A549 (cell line): ENCODE measurements at regions not wholly inside any gene's neighbourhood (a gene's known extent, or its start where the extent isn't known, plus 50 kb on each side); places are given as distances from the start of the nearest gene placed in this dataset.

Experiments used
- ATAC-seq, 2 experiments: fragments of 200-7000 bp in 1 of 2; fragments of >200 bp in 1 of 2; cut with Nextera tagmentation in 1 of 2; cut with Tn5 transposase in 1 of 2; 3 replicates each; pipeline versions ENCODE4 v1.8.0 to v1.9.1; 2018 to 2020; ENCODE audit warnings: mild to moderate bottlenecking in 1 of 2, moderate library complexity in 1 of 2
- CTCF ChIA-PET: fragments of 300-600 bp; sonication (Branson Sonifier 250); formaldehyde crosslinking; extraction: SDS; loops from one replicate; lab custom pipeline; 2021; ENCODE audit warnings: antibody characterized with exemption, inconsistent platforms; lab: Yijun Ruan, JAX
- POLR2A ChIA-PET: fragments of 350-600 bp; formaldehyde crosslinking; extraction: SDS; loops from one replicate; lab custom pipeline; 2021; ENCODE audit warnings: antibody characterized with exemption, inconsistent platforms; lab: Yijun Ruan, JAX
- DNase-seq, 2 experiments: peaks; one replicate each; pipeline versions ENCODE4 v3.0.0 to v3.0.0-alpha.2; 2011 to 2016; ENCODE audit warnings: low read depth in 1 of 2, low spot score in 1 of 2
- FAIRE-seq: peaks from 2 replicates; lab custom pipeline; 2011; peaks lifted over from hg19 to GRCh38; lab: Jason Lieb, UNC
- H3K27ac ChIP-seq, 2 experiments: fragments of >200 bp; sonication (Bioruptor Twin); formaldehyde crosslinking; 3 replicates each; pipeline ENCODE4 v1.5.1; 2016 to 2017
- H3K4me1 ChIP-seq: fragments of >200 bp; sonication (Bioruptor Twin); formaldehyde crosslinking; 3 replicates; pipeline ENCODE4 v1.6.1; 2016
- H3K4me2 ChIP-seq: fragments of >200 bp; sonication (Bioruptor Twin); formaldehyde crosslinking; 3 replicates; pipeline ENCODE4 v1.6.1; 2016
- H3K4me3 ChIP-seq: fragments of >200 bp; sonication (Bioruptor Twin); formaldehyde crosslinking; 3 replicates; pipeline ENCODE4 v1.5.1; 2016
- H3K9me3 ChIP-seq: fragments of >200 bp; sonication (Bioruptor Twin); formaldehyde crosslinking; 3 replicates; pipeline ENCODE4 v1.6.1; 2016
- CBX2 ChIP-seq: fragments of 200-600 bp; sonication (generic); IDR thresholded peaks from 2 replicates; pipeline ENCODE4 v1.6.1; 2016; ENCODE audit warnings: low read depth, mild to moderate bottlenecking, borderline replicate concordance
- CBX8 ChIP-seq: fragments of 200-600 bp; sonication (generic); IDR thresholded peaks from 2 replicates; pipeline ENCODE4 v1.6.1; 2016
- CHD2 ChIP-seq: fragments of 150-350 bp; IDR thresholded peaks from 2 replicates; pipeline ENCODE4 v1.6.1; 2014; ENCODE audit warnings: low read length; ENCODE audit not compliant: partially characterized antibody
- FOSB ChIP-seq: fragments of 250-450 bp; sonication (Bioruptor Pico); IDR thresholded peaks from 2 replicates; pipeline ENCODE4 v1.5.0; 2020; ENCODE audit warnings: mild to moderate bottlenecking, moderate library complexity
- HDAC2 ChIP-seq: fragments of 200-600 bp; sonication (generic); IDR thresholded peaks from 2 replicates; pipeline ENCODE4 v1.6.1; 2016
- HEYL ChIP-seq: fragments of 250-450 bp; sonication (Bioruptor Pico); IDR thresholded peaks from 2 replicates; pipeline ENCODE4 v1.8.0; 2021; ENCODE audit warnings: mild to moderate bottlenecking, moderate library complexity
- KDM5A ChIP-seq: fragments of 200-600 bp; sonication (generic); IDR thresholded peaks from 2 replicates; pipeline ENCODE4 v1.6.1; 2016; ENCODE audit warnings: antibody characterized with exemption, mild to moderate bottlenecking
- MAZ ChIP-seq: fragments of 150-350 bp; IDR thresholded peaks from 2 replicates; pipeline ENCODE4 v1.6.1; 2014; ENCODE audit warnings: antibody characterized with exemption, low read depth, low read length, borderline replicate concordance
- NPAS2 ChIP-seq: fragments of 250-450 bp; sonication (Bioruptor Pico); IDR thresholded peaks from 2 replicates; pipeline ENCODE4 v1.8.0; 2022; ENCODE audit warnings: mild to moderate bottlenecking, moderate library complexity, borderline replicate concordance
- NR3C1 ChIP-seq: fragments of >200 bp; sonication (Bioruptor Twin); formaldehyde crosslinking; IDR thresholded peaks from 3 replicates; pipeline ENCODE4 v1.6.1; 2017
- POLR2A ChIP-seq: IDR thresholded peaks from 2 replicates; pipeline ENCODE4 v1.6.1; 2012; ENCODE audit warnings: mild to moderate bottlenecking, low read length
- POLR2AphosphoS2 ChIP-seq: conservative IDR thresholded peaks from 2 replicates; pipeline ENCODE4 v1.6.1; 2012; ENCODE audit warnings: low read length, improper control_type of control experiment, inconsistent platforms
- RCOR1 ChIP-seq: fragments of 150-350 bp; IDR thresholded peaks from 2 replicates; pipeline ENCODE4 v1.6.1; 2014; ENCODE audit warnings: antibody characterized with exemption, low read length, low read depth
- RNF2 ChIP-seq: fragments of 200-600 bp; sonication (generic); IDR thresholded peaks from 2 replicates; pipeline ENCODE4 v1.6.1; 2016; ENCODE audit warnings: low read depth, mild to moderate bottlenecking, antibody characterized with exemption, moderate library complexity, borderline replicate concordance
- SREBF2 ChIP-seq: fragments of 450-650 bp; IDR thresholded peaks from 2 replicates; pipeline ENCODE4 v1.6.1; 2014; ENCODE audit warnings: mild to moderate bottlenecking, moderate library complexity
- TFCP2L1 ChIP-seq: fragments of 250-450 bp; sonication (Bioruptor Pico); IDR thresholded peaks from 2 replicates; pipeline ENCODE4 v1.5.0; 2021; ENCODE audit warnings: mild to moderate bottlenecking
- ZC3H11A ChIP-seq: fragments of 450-650 bp; IDR thresholded peaks from 2 replicates; pipeline ENCODE4 v1.6.1; 2014; ENCODE audit warnings: antibody characterized with exemption, mild to moderate bottlenecking
- ZFP36 ChIP-seq: fragments of 450-650 bp; IDR thresholded peaks from 2 replicates; pipeline ENCODE4 v1.6.1; 2014; ENCODE audit warnings: borderline replicate concordance; ENCODE audit not compliant: partially characterized antibody
- ZNF302 ChIP-seq: fragments of 250-450 bp; sonication (Bioruptor Pico); IDR thresholded peaks from 2 replicates; pipeline ENCODE4 v1.9.0; 2021; ENCODE audit warnings: inconsistent platforms, mild to moderate bottlenecking, moderate library complexity
- ZSCAN20 ChIP-seq: fragments of 250-450 bp; sonication (Bioruptor Pico); IDR thresholded peaks from 2 replicates; pipeline ENCODE4 v1.8.0; 2022; ENCODE audit warnings: mild to moderate bottlenecking, moderate library complexity
- WGBS: methylation state at CpG from one replicate; pipeline ENCODE4 v1.1.6; 2017; ENCODE audit errors: missing lambda C conversion rate; 5-methylcytosine and 5-hydroxymethylcytosine counted together
- TF ChIP-seq, protein P1 (sequence below): fragments of 450-650 bp; IDR thresholded peaks from 2 replicates; pipeline ENCODE4 v1.6.1; 2014; ENCODE audit warnings: antibody characterized with exemption

DNA sequence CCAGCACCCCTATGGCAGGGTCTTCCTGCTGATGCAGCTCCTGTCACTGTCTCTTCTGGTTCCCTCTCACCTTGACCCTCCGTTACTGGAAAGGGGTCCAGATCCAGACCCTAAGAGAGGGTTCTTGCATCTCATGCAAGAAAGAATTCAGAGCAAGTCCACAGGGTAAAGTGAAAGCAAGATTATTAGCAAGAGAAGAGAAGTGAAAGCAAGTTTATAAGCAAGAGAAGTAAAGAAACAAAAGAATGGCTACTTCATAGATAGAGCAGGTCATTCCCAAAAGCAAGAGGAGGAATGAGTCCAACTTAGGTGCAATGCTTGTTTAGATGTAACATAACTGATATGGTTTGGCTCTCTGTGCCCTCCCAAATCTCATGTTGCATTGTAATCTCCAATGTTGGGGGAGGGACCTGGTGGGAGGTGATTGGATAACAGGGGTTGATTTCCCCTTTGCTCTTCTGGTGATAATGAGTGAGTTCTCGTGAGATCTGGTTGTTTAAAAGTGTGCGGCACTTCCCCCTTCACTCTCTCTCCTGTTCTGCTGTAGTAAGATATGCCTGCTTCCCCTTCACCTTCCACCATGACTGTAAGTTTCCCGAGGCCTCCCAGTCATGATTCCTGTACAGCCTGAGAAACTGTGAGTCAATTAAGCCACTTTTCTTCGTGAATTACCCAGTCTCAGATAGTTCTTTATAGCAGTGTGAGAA, 183.3 kb downstream of the MED10 start:
- POLR2A ChIA-PET = no interaction called here
- Histone ChIP-seq H3K9me3 (no peaks in the 10 kb centered on the region), H3K4me3 (no peak overlapping the region), H3K4me1 (0 out of 3 replicates have a peak, but pooled peaks cover 6% of the 10 kb centered on the region), H3K4me2 (peak overlapping the region; percentile 18; the same call in 1 of the 3 replicates), H3K27ac (no peak overlapping the region)
- DNase-seq (no peak), ATAC-seq (no peak), FAIRE-seq (no peak)
- TF ChIP-seq CHD2 (no peak), HEYL (CRISPR knock-in tag) (no peak), ZFP36 (no peak), CBX8 (no peak), HDAC2 (no peak), ZNF302 (CRISPR knock-in tag) (no peak), KDM5A (no peak), FOSB (CRISPR knock-in tag) (no peak), RCOR1 (no peak)
- 49% methylated on average over 5 of the region's 5 CpGs for WGBS
- CTCF ChIA-PET = no interaction called here

DNA sequence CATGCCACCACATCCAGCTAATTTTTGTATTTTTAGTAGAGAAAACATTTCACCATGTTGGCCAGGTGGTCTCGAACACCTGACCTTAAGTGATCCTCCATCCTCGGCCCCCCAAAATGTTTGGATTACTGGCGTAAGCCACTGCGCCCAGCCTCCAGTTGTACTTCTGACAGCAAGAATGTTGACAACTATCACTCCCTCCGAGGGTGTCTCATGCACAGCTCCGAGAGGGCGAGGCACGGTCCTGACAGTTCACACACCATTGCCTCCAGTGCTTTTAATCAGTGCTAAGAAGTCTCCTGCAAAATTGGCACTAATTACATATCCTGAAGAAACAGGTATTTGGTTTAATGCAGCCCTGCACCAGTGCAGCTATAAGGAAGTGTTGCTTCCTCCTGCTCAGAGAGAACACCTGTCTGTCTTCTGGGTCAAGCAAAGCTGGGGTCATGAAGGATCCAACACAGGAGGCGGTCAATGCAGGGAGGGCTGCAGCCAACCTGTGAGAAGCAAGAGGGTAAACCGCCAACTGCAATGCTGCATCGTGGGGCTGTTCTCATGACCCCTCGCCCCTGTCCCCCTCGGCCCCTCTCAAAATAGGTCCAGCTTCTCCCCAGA, 184.0 kb downstream of the MED10 start:
- no peak overlapping the region for H3K27ac ChIP-seq
- H3K4me3 ChIP-seq = no peak overlapping the region
- FAIRE-seq (no peak), DNase-seq (no peak), ATAC-seq (no peak)
- H3K9me3 ChIP-seq = no peaks in the 10 kb centered on the region
- ChIA-PET POLR2A (no interaction called here), CTCF (no interaction called here)
- H3K4me1 ChIP-seq = 0 out of 3 replicates have a peak, but pooled peaks cover 6% of the 10 kb centered on the region
- no peak for TF ChIP-seq SREBF2
- no peak for TF ChIP-seq RNF2
- TF ChIP-seq POLR2A = no peak
- TF ChIP-seq NPAS2 (CRISPR knock-in tag) = no peak
- no peak for TF ChIP-seq ZC3H11A
- no peak overlapping the region for H3K4me2 ChIP-seq
- WGBS = 81% methylated on average over 13 of the region's 13 CpGs

DNA sequence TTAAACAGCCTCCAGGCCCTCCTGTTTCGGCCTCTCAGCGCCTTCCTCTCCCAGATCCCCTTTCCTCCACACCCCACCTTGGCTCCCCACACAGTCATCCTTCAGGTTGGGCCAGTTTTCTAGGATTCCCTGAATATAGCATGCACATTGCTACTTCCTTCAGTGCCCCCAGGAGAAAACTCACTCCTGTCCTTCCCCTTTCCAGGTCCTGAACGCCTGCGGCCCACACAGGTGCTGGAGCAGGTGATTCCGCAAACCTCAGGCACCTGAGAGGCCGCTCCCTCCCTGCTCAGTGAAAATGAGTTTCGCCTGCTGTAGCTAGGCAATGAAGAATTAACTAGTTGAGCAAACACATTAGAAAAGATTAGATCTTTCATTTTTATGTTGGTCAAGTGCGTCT, 185.0 kb downstream of the MED10 start:
- no peak overlapping the region for H3K4me3 ChIP-seq
- ChIA-PET POLR2A (no interaction called here), CTCF (no interaction called here)
- H3K4me1 ChIP-seq = 0 out of 3 replicates have a peak, but pooled peaks cover 6% of the 10 kb centered on the region
- no peak overlapping the region for H3K27ac ChIP-seq
- DNase-seq (no peak), ATAC-seq (no peak), FAIRE-seq (no peak)
- TF ChIP-seq, protein P1, sequence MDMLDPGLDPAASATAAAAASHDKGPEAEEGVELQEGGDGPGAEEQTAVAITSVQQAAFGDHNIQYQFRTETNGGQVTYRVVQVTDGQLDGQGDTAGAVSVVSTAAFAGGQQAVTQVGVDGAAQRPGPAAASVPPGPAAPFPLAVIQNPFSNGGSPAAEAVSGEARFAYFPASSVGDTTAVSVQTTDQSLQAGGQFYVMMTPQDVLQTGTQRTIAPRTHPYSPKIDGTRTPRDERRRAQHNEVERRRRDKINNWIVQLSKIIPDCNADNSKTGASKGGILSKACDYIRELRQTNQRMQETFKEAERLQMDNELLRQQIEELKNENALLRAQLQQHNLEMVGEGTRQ = no peak
- TF ChIP-seq NR3C1 (no peak), ZSCAN20 (CRISPR knock-in tag) (no peak)
- no peaks in the 10 kb centered on the region for H3K9me3 ChIP-seq
- 80% methylated on average over 8 of the region's 8 CpGs for WGBS
- H3K4me2 ChIP-seq = no peak overlapping the region

DNA sequence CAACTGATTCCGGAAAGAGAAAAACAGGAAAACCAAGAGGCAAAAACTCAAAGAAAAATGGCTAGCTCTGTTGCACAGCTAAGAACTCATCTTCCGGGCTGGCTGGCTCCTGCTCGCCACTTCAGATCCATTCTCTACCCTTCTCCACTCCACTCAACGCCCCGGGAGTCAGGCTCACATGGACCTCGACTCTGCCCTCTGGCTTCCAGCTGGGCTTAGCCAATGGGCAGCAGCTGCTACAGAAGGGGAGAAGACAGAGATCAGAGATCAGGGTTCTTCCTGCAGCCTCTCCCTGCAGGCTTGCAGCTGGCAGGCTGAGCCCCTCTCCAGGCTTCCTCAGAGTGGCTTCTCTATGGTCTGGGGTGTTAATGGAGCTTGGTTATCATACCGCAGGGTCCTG, 187.5 kb downstream of the MED10 start:
- Histone ChIP-seq H3K4me2 (no peak overlapping the region), H3K27ac (no peak overlapping the region), H3K9me3 (no peaks in the 10 kb centered on the region), H3K4me1 (0 out of 3 replicates have a peak, but pooled peaks cover 6% of the 10 kb centered on the region), H3K4me3 (no peak overlapping the region)
- POLR2A ChIA-PET = no interaction called here
- 59% methylated on average over 7 of the region's 7 CpGs for WGBS
- ATAC-seq (no peak), FAIRE-seq (no peak), DNase-seq (no peak)
- TF ChIP-seq CBX2 (no peak), POLR2AphosphoS2 (no peak), NR3C1 (no peak), TFCP2L1 (no peak), RCOR1 (no peak), MAZ (no peak), CHD2 (no peak)
- CTCF ChIA-PET = interaction anchor here (0.9 to 1.4 kb wide), 3 partner anchors 10 to 304 kb away, joined by 3 to 4 read pairs (median 3); no protein-coding TSS in a partner anchor
